Suprapubic skin (tissue), 3 donors: ENCODE measurements at regions not wholly inside any gene's neighbourhood (a gene's known extent, or its start where the extent isn't known, plus 50 kb on each side); places are given as distances from the start of the nearest gene placed in this dataset.

ENCODE experiments used
- POLR2A ChIP-seq, 2 donors: fragments of 450-650 bp; IDR thresholded peaks; one replicate each; pipeline ENCODE4 v1.6.1; 2017; ENCODE audit warnings: antibody characterized with exemption in 2 of 2, mild to moderate bottlenecking in 2 of 2, moderate library complexity in 2 of 2
- TF ChIP-seq, protein P1 (sequence below), 2 donors: fragments of 200-600 bp in 1 of 2; fragments of 450-650 bp in 1 of 2; sonication (generic) in 1 of 2; IDR thresholded peaks; one replicate each; pipeline ENCODE4 v1.5.1; 2016 to 2019; ENCODE audit warnings: antibody characterized with exemption in 2 of 2, mild to moderate bottlenecking in 1 of 2, moderate library complexity in 1 of 2

- TF ChIP-seq, protein P1, sequence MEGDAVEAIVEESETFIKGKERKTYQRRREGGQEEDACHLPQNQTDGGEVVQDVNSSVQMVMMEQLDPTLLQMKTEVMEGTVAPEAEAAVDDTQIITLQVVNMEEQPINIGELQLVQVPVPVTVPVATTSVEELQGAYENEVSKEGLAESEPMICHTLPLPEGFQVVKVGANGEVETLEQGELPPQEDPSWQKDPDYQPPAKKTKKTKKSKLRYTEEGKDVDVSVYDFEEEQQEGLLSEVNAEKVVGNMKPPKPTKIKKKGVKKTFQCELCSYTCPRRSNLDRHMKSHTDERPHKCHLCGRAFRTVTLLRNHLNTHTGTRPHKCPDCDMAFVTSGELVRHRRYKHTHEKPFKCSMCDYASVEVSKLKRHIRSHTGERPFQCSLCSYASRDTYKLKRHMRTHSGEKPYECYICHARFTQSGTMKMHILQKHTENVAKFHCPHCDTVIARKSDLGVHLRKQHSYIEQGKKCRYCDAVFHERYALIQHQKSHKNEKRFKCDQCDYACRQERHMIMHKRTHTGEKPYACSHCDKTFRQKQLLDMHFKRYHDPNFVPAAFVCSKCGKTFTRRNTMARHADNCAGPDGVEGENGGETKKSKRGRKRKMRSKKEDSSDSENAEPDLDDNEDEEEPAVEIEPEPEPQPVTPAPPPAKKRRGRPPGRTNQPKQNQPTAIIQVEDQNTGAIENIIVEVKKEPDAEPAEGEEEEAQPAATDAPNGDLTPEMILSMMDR (IDR thresholded peaks at IDR 0.05) = no peak
- TF ChIP-seq POLR2A (IDR thresholded peaks at IDR 0.05) = no peak
These were observed 571.7 kb downstream of the KCTD16 start for GRCh38 chr5:144742361-144742760.
